Karpas-422 (cell line): ENCODE measurements at regions not wholly inside any gene's neighbourhood (a gene's known extent, or its start where the extent isn't known, plus 50 kb on each side); places are given as distances from the start of the nearest gene placed in this dataset.

Experiments
- DNase-seq: peaks from one replicate; pipeline ENCODE4 v3.0.0-alpha.2; 2015
- H2AFZ ChIP-seq: fragments of 200-600 bp; sonication (generic); 2 replicates; pipeline ENCODE4 v1.6.1; 2014; ENCODE audit warnings: antibody characterized with exemption, low read length, mixed read lengths
- H3K27ac ChIP-seq: fragments of 200-600 bp; sonication (generic); 2 replicates; pipeline ENCODE4 v1.5.1; 2014; ENCODE audit warnings: mild to moderate bottlenecking, low read length, moderate library complexity
- H3K27me3 ChIP-seq: fragments of 200-600 bp; sonication (generic); 2 replicates; pipeline ENCODE4 v1.6.1; 2014; ENCODE audit warnings: low read length, mixed read lengths
- H3K36me3 ChIP-seq: fragments of 200-600 bp; sonication (generic); 2 replicates; pipeline ENCODE4 v1.6.1; 2014; ENCODE audit warnings: low read length, mixed read lengths; ENCODE audit not compliant: insufficient read depth
- H3K4me1 ChIP-seq: fragments of 200-600 bp; sonication (generic); 2 replicates; pipeline ENCODE4 v1.6.1; 2014; ENCODE audit warnings: mild to moderate bottlenecking, low read length, mixed read lengths
- H3K4me2 ChIP-seq: fragments of 200-600 bp; sonication (generic); 2 replicates; pipeline ENCODE4 v1.6.1; 2014; ENCODE audit warnings: low read length, low read depth, mild to moderate bottlenecking; ENCODE audit not compliant: poor library complexity, severe bottlenecking
- H3K4me3 ChIP-seq: fragments of 200-600 bp; sonication (generic); 2 replicates; pipeline ENCODE4 v1.5.1; 2014; ENCODE audit warnings: mild to moderate bottlenecking, antibody characterized with exemption, low read length, mixed read lengths
- H3K79me2 ChIP-seq: fragments of 200-600 bp; sonication (generic); 2 replicates; pipeline ENCODE4 v1.6.1; 2014; ENCODE audit warnings: mild to moderate bottlenecking, low read length, mixed read lengths
- H3K9ac ChIP-seq: fragments of 200-600 bp; sonication (generic); 2 replicates; pipeline ENCODE4 v1.6.0; 2014; ENCODE audit warnings: low read length
- H3K9me2 ChIP-seq: fragments of 200-600 bp; sonication (generic), shearing (Covaris generic); replicated peaks from 2 replicates; pipeline ENCODE4 v1.6.0; 2014; ENCODE audit warnings: mild to moderate bottlenecking, low read length, moderate library complexity; ENCODE audit not compliant: insufficient read depth
- H3K9me3 ChIP-seq: fragments of 300-700, 200-600 bp; sonication (generic); 2 replicates; pipeline ENCODE4 v1.6.1; 2014; ENCODE audit warnings: low read length, mixed read lengths
- H4K20me1 ChIP-seq: fragments of 200-600 bp; sonication (generic); 2 replicates; pipeline ENCODE4 v1.6.1; 2014; ENCODE audit warnings: mild to moderate bottlenecking, antibody characterized with exemption, low read length, low read depth; ENCODE audit not compliant: insufficient read depth

- H3K4me3 ChIP-seq = no peak overlapping the region
Measured at GRCh38 chr21:25416669-25417068, 190.6 kb downstream of the MRPL39 start.

GRCh38 chr21:25412100-25412499 is 195.2 kb downstream of the MRPL39 start:
- no peaks in the 10 kb centered on the region for H3K36me3 ChIP-seq
- H3K27me3 ChIP-seq = no peaks in the 10 kb centered on the region
- H3K9me2 ChIP-seq = no peaks in the 10 kb centered on the region
- no peak overlapping the region for H2AFZ ChIP-seq
- no peak overlapping the region for H3K4me3 ChIP-seq
- no peaks in the 10 kb centered on the region for H4K20me1 ChIP-seq
- no peak overlapping the region for H3K4me2 ChIP-seq
- no peak overlapping the region for H3K27ac ChIP-seq
- no peak overlapping the region for H3K9ac ChIP-seq
- DNase-seq = no peak
- no peaks in the 10 kb centered on the region for H3K9me3 ChIP-seq
- no peaks in the 10 kb centered on the region for H3K79me2 ChIP-seq
- H3K4me1 ChIP-seq = no peaks in the 10 kb centered on the region

More at GRCh38 chr21:25416669-25417068, 190.6 kb downstream of the MRPL39 start:
- Histone ChIP-seq H3K79me2 (no peaks in the 10 kb centered on the region), H3K27me3 (no peaks in the 10 kb centered on the region), H3K9me3 (no peaks in the 10 kb centered on the region), H3K36me3 (no peaks in the 10 kb centered on the region), H3K4me1 (no peaks in the 10 kb centered on the region), H3K27ac (no peak overlapping the region), H4K20me1 (no peaks in the 10 kb centered on the region), H3K4me2 (no peak overlapping the region), H3K9ac (no peak overlapping the region), H2AFZ (no peak overlapping the region), H3K9me2 (no peaks in the 10 kb centered on the region)
- no peak for DNase-seq

DNA sequence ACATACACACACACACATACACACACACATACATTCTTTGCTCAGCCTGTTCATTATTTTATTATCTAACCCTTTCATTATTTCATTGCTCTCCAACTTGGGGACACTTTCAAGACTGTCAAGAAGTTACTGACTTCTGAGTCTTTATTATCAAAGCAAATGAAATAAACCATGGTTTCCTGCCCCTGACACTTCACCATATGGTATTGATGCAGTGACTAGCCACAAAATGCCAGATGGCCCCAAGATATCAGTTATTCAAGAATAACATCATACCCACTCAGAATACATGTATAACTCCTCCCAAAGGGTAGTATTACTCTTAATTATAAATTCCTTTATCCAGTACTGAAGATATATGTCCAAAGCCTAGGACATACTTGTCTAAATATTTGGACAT is 197.3 kb downstream of the MRPL39 start:
- Histone ChIP-seq H3K36me3 (no peaks in the 10 kb centered on the region), H3K4me1 (no peaks in the 10 kb centered on the region), H3K9me2 (no peaks in the 10 kb centered on the region), H2AFZ (no peak overlapping the region), H3K4me2 (no peak overlapping the region), H3K4me3 (no peak overlapping the region), H3K9me3 (no peaks in the 10 kb centered on the region), H3K9ac (no peak overlapping the region), H3K27me3 (no peaks in the 10 kb centered on the region), H3K27ac (no peak overlapping the region), H3K79me2 (no peaks in the 10 kb centered on the region), H4K20me1 (no peaks in the 10 kb centered on the region)
- DNase-seq = no peak

GRCh38 chr21:25408666-25409065 is 198.6 kb downstream of the MRPL39 start:
- no peaks in the 10 kb centered on the region for H4K20me1 ChIP-seq
- H2AFZ ChIP-seq = no peak overlapping the region
- no peak for DNase-seq
- H3K27me3 ChIP-seq = no peaks in the 10 kb centered on the region
- H3K4me1 ChIP-seq = no peaks in the 10 kb centered on the region
- H3K9me2 ChIP-seq = no peaks in the 10 kb centered on the region
- no peaks in the 10 kb centered on the region for H3K9me3 ChIP-seq
- H3K4me3 ChIP-seq = no peak overlapping the region
- H3K9ac ChIP-seq = no peak overlapping the region
- no peaks in the 10 kb centered on the region for H3K36me3 ChIP-seq
- H3K79me2 ChIP-seq = no peaks in the 10 kb centered on the region
- H3K4me2 ChIP-seq = no peak overlapping the region
- H3K27ac ChIP-seq = no peak overlapping the region

GRCh38 chr21:25406887-25407579 is 200.2 kb downstream of the MRPL39 start:
- H3K4me1 ChIP-seq = no peaks in the 10 kb centered on the region
- H3K9ac ChIP-seq = no peak overlapping the region
- H3K4me3 ChIP-seq = no peak overlapping the region
- no peaks in the 10 kb centered on the region for H3K27me3 ChIP-seq
- H3K9me2 ChIP-seq = no peaks in the 10 kb centered on the region
- no peaks in the 10 kb centered on the region for H3K36me3 ChIP-seq
- no peak overlapping the region for H2AFZ ChIP-seq
- no peaks in the 10 kb centered on the region for H3K9me3 ChIP-seq
- no peaks in the 10 kb centered on the region for H3K79me2 ChIP-seq
- H3K4me2 ChIP-seq = no peak overlapping the region
- H4K20me1 ChIP-seq = no peaks in the 10 kb centered on the region
- H3K27ac ChIP-seq = no peak overlapping the region
- no peak for DNase-seq

GRCh38 chr21:25405984-25406383 is 201.3 kb downstream of the MRPL39 start:
- DNase-seq = no peak
- H3K79me2 ChIP-seq = no peaks in the 10 kb centered on the region
- H4K20me1 ChIP-seq = no peaks in the 10 kb centered on the region
- H3K9me3 ChIP-seq = no peaks in the 10 kb centered on the region
- H2AFZ ChIP-seq = no peak overlapping the region
- H3K4me2 ChIP-seq = no peak overlapping the region
- H3K9me2 ChIP-seq = no peaks in the 10 kb centered on the region
- H3K9ac ChIP-seq = no peak overlapping the region
- no peak overlapping the region for H3K27ac ChIP-seq
- H3K36me3 ChIP-seq = no peaks in the 10 kb centered on the region
- no peak overlapping the region for H3K4me3 ChIP-seq
- no peaks in the 10 kb centered on the region for H3K4me1 ChIP-seq
- no peaks in the 10 kb centered on the region for H3K27me3 ChIP-seq

DNA sequence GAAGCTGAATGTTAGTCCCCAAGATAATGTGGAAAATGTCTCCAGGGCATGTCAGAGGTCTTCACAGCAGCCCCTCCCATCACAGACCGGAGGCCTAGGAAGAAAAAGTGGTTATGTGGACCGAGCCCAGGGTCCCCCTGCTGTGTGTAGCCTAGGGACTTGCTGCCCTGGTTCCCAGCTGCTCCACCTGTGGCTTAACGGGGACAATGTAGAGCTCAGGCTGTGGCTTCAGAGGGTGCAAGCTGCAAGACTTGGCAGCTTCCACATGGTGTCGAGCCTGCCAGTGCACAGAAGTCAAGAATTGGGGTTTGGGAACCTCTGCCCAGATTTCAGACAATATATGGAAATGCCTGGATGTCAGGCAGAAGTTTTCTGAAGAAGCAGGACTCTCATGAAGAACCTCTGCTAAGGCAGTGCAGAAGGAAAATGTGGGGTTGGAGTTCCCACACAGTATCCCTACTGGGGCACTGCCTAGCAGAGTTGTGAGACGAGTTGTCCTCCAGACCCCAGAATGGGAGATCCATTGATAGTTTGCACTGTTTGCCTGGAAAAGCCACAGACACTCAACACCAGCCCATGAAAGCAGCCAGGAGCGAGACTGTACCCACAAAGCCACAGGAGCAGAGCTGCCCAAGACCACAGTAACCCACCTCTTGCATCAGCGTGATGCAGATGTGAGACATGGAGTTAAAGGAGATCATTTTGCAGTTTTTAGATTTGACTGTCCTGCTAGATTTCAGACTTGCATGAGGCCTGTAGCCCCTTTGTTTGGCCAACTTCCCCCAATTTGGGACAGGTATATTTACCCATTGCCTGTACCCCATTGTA is 204.9 kb downstream of the MRPL39 start:
- Histone ChIP-seq H3K4me1 (no peaks in the 10 kb centered on the region), H3K4me3 (no peak overlapping the region), H3K27ac (no peak overlapping the region), H3K9me2 (no peaks in the 10 kb centered on the region), H3K79me2 (no peaks in the 10 kb centered on the region), H3K4me2 (no peak overlapping the region), H2AFZ (no peak overlapping the region), H4K20me1 (no peaks in the 10 kb centered on the region), H3K9me3 (no peaks in the 10 kb centered on the region), H3K27me3 (no peaks in the 10 kb centered on the region), H3K36me3 (no peaks in the 10 kb centered on the region), H3K9ac (no peak overlapping the region)
- no peak for DNase-seq

- Histone ChIP-seq H2AFZ (no peak overlapping the region), H3K4me2 (no peak overlapping the region), H3K9me3 (no peaks in the 10 kb centered on the region), H3K4me3 (no peak overlapping the region), H3K9me2 (no peaks in the 10 kb centered on the region), H3K27me3 (no peaks in the 10 kb centered on the region), H3K9ac (no peak overlapping the region), H3K79me2 (no peaks in the 10 kb centered on the region), H3K36me3 (no peaks in the 10 kb centered on the region), H3K4me1 (no peaks in the 10 kb centered on the region), H4K20me1 (no peaks in the 10 kb centered on the region), H3K27ac (no peak overlapping the region)
- DNase-seq = no peak
Measured at GRCh38 chr21:25400427-25400826, 206.9 kb downstream of the MRPL39 start.
